Endothelial cell of umbilical vein (primary cell): ENCODE measurements at regions not wholly inside any gene's neighbourhood (a gene's known extent, or its start where the extent isn't known, plus 50 kb on each side); places are given as distances from the start of the nearest gene placed in this dataset.

Experiments
- BruUV-seq: library from RNA; stranded (reverse); fragments of 400-500 nt; replicated peaks from 2 replicates; lab custom pipeline; 2021; lab: Mats Ljungman, UMichigan
- CTCF ChIA-PET: fragments of 300-600, 350-600 bp; sonication (Branson Sonifier 250); formaldehyde crosslinking; loops from one replicate; lab custom pipeline; 2021; ENCODE audit warnings: antibody characterized with exemption, inconsistent platforms; lab: Charles Lee
- POLR2A ChIA-PET: fragments of 300-600, 350-600 bp; sonication (Branson Sonifier 250); formaldehyde crosslinking; loops from one replicate; lab custom pipeline; 2021; ENCODE audit warnings: antibody characterized with exemption, inconsistent platforms; lab: Charles Lee
- DNase-seq: peaks from one replicate; pipeline ENCODE4 v3.0.0-alpha.2; 2011; ENCODE audit warnings: low read depth, low spot score
- FAIRE-seq: peaks from 2 replicates; lab custom pipeline; 2011; peaks lifted over from hg19 to GRCh38; lab: Jason Lieb, UNC
- H2AFZ ChIP-seq: 2 replicates; pipeline ENCODE4 v1.6.0; 2012; ENCODE audit warnings: low read depth, low read length, control low read depth, inconsistent platforms
- H3K27ac ChIP-seq: 2 replicates; pipeline ENCODE4 v1.5.1; 2011; ENCODE audit warnings: low read depth, mild to moderate bottlenecking, control low read depth, low read length, moderate library complexity; ENCODE audit not compliant: insufficient read depth
- H3K27me3 ChIP-seq, 2 experiments: 2 replicates each; pipeline versions ENCODE4 v1.6.0 to v1.6.1; 2011; ENCODE audit warnings: low read length in 2 of 2, mixed read lengths in 1 of 2; ENCODE audit not compliant: control insufficient read depth in 2 of 2, insufficient read depth in 2 of 2
- H3K36me3 ChIP-seq, 2 experiments: 2 replicates in 1 of 2; 3 replicates in 1 of 2; pipeline ENCODE4 v1.5.1; 2011; ENCODE audit warnings: low read length in 2 of 2, mild to moderate bottlenecking in 1 of 2, moderate library complexity in 1 of 2; ENCODE audit not compliant: control insufficient read depth in 2 of 2, insufficient read depth in 2 of 2; ENCODE audit errors: extremely low read depth in 1 of 2
- H3K4me1 ChIP-seq: 3 replicates; pipeline ENCODE4 v1.5.1; 2011; ENCODE audit warnings: mild to moderate bottlenecking, low read length; ENCODE audit not compliant: control insufficient read depth, insufficient read depth; ENCODE audit errors: extremely low read depth
- H3K4me2 ChIP-seq: 2 replicates; pipeline ENCODE4 v1.6.1; 2011; ENCODE audit warnings: low read length, control low read depth, mixed read lengths; ENCODE audit not compliant: insufficient read depth
- H3K4me3 ChIP-seq, 3 experiments: fragments of 200-600 bp in 1 of 3; sonication (generic), shearing (Covaris generic) in 1 of 3; replicated peaks in 1 of 3; 2 replicates each; pipeline ENCODE4 v1.5.1; 2011 to 2016; ENCODE audit warnings: control low read depth in 3 of 3, low read length in 3 of 3, mild to moderate bottlenecking in 2 of 3, inconsistent platforms in 1 of 3, low read depth in 1 of 3, moderate library complexity in 1 of 3; ENCODE audit not compliant: insufficient read depth in 1 of 3
- H3K79me2 ChIP-seq: 2 replicates; pipeline ENCODE4 v1.6.0; 2012; ENCODE audit warnings: low read length, inconsistent platforms; ENCODE audit not compliant: control insufficient read depth, insufficient read depth
- H3K9ac ChIP-seq: replicated peaks from 2 replicates; pipeline ENCODE3; 2011; ENCODE audit warnings: low read length, control low read depth; ENCODE audit not compliant: insufficient read depth; ENCODE audit errors: extremely low read depth
- H3K9me1 ChIP-seq: replicated peaks from 3 replicates; pipeline ENCODE4 v1.6.0; 2011; ENCODE audit warnings: mild to moderate bottlenecking, low read length; ENCODE audit not compliant: control insufficient read depth, insufficient read depth; ENCODE audit errors: extremely low read depth
- H3K9me3 ChIP-seq: replicated peaks from 2 replicates; pipeline ENCODE4 v1.5.1; 2012; ENCODE audit warnings: low read length, inconsistent platforms; ENCODE audit not compliant: control insufficient read depth, insufficient read depth
- H4K20me1 ChIP-seq: replicated peaks from 2 replicates; pipeline ENCODE3; 2011; ENCODE audit warnings: mild to moderate bottlenecking, low read length; ENCODE audit not compliant: control insufficient read depth, insufficient read depth; ENCODE audit errors: extremely low read depth
- EZH2 ChIP-seq: IDR thresholded peaks from 2 replicates; pipeline ENCODE4 v1.6.1; 2012; ENCODE audit warnings: borderline replicate concordance, low read depth, mild to moderate bottlenecking, moderate library complexity, low read length, inconsistent platforms; ENCODE audit not compliant: severe bottlenecking
- FOS ChIP-seq: IDR thresholded peaks from 2 replicates; pipeline ENCODE4 v1.6.1; 2011; ENCODE audit warnings: mild to moderate bottlenecking, low read length, moderate library complexity, borderline replicate concordance; ENCODE audit not compliant: insufficient read depth
- GATA2 ChIP-seq: IDR thresholded peaks from 2 replicates; pipeline ENCODE4 v1.7.0; 2011; ENCODE audit warnings: low read depth, mild to moderate bottlenecking, moderate library complexity, mixed read lengths, low read length; ENCODE audit not compliant: insufficient read length, insufficient read depth
- JUN ChIP-seq: IDR thresholded peaks from 2 replicates; pipeline ENCODE4 v1.6.1; 2011; ENCODE audit warnings: borderline replicate concordance, low read depth; ENCODE audit not compliant: insufficient read length, insufficient read depth
- POLR2A ChIP-seq: IDR thresholded peaks from 2 replicates; pipeline ENCODE4 v1.6.1; 2012; ENCODE audit warnings: low read depth, mild to moderate bottlenecking, control low read depth, low read length
- POLR2AphosphoS5 ChIP-seq: IDR thresholded peaks from 2 replicates; pipeline ENCODE4 v1.6.1; 2012; ENCODE audit warnings: low read depth, mild to moderate bottlenecking, control low read depth, low read length, moderate library complexity; ENCODE audit not compliant: insufficient read depth
- dilution Hi-C: fragments of 300-500 bp; cut with MboI; formaldehyde crosslinking; loops from one replicate; pipeline ENCODE4 v1.15.0; 2019; ENCODE audit warnings: low sequenced_read_pairs; ENCODE audit not compliant: extremely low pct_ligation_motif_present
- intact Hi-C: fragments of 100-400 bp; cut with micrococcal nuclease; formaldehyde crosslinking; loops from one replicate; pipeline ENCODE4 v1.10.0; 2022
- TF ChIP-seq, protein P1 (sequence below): IDR thresholded peaks from 2 replicates; pipeline ENCODE4 v1.6.1; 2011; ENCODE audit not compliant: insufficient read depth, insufficient read length

DNA sequence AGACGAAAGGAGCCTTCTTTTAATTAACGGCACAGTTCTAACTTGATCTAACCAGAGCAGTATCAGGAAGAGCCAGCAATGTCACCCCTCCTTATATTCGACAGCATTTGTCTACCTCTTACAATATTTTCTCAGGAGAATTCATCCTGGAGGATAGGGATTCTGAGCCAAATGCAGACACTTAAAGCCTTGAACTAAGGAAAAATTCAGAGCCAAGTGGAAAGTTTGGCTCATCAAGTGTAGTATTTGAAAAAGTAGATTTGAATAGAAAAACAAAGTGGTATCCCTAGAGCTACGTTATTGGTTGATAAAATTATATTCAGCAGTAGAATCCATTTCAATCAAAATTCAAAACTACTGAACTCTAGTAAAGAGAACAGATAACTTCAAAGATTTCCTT, 732.0 kb upstream of the ADGRL2 start:
- Histone ChIP-seq H3K27me3 (no peaks in the 10 kb centered on the region), H3K4me1 (no peaks in the 10 kb centered on the region), H3K9me1 (no peaks in the 10 kb centered on the region), H3K9ac (no peak overlapping the region), H4K20me1 (no peaks in the 10 kb centered on the region), H3K9me3 (no peaks in the 10 kb centered on the region), H3K4me2 (no peak overlapping the region), H3K4me3 (no peak overlapping the region), H3K36me3 (no peaks in the 10 kb centered on the region), H3K27ac (no peak overlapping the region), H2AFZ (no peak overlapping the region), H3K79me2 (no peaks in the 10 kb centered on the region)
- FAIRE-seq (no peak), DNase-seq (no peak)
- BruUV-seq: no TSS peak
- ChIA-PET CTCF (interaction anchor here (0.7 to 1.0 kb wide), 2 partner anchors 9 to 215 kb away, joined by 3 to 4 read pairs; no protein-coding TSS in a partner anchor), POLR2A (no interaction called here)
- TF ChIP-seq EZH2 (no peak), FOS (no peak), POLR2AphosphoS5 (no peak), GATA2 (no peak), POLR2A (no peak)
- TF ChIP-seq, protein P1, sequence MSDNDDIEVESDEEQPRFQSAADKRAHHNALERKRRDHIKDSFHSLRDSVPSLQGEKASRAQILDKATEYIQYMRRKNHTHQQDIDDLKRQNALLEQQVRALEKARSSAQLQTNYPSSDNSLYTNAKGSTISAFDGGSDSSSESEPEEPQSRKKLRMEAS: no peak
- intact Hi-C loops: no loop called here
- dilution Hi-C loops: no loop called here

DNA sequence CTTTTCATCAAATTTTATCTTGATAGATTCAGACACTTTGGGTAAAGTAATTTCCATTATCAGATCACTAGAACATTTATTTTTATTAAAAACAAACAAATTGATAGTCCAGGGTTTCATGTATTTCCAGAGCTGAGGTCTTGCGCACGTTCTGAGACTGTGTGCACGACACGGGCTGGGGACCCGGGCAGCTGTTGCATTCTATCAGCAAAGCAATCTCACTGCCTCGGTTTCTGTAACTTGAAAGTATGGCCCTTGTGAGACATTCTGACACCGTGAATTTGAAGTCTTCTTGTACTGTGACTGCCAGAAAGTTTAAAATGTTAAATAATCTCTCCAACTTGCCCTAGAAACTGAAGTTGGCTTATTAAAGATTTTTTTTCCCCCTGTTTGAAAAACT, 746.9 kb upstream of the ADGRL2 start:
- Histone ChIP-seq H3K4me1 (no peaks in the 10 kb centered on the region), H3K27ac (no peak overlapping the region), H2AFZ (no peak overlapping the region), H3K79me2 (no peaks in the 10 kb centered on the region), H3K4me2 (no peak overlapping the region), H3K9me3 (no peaks in the 10 kb centered on the region), H3K27me3 (no peaks in the 10 kb centered on the region), H3K4me3 (no peak overlapping the region), H3K36me3 (no peaks in the 10 kb centered on the region), H3K9ac (no peak overlapping the region), H4K20me1 (no peaks in the 10 kb centered on the region), H3K9me1 (no peaks in the 10 kb centered on the region)
- dilution Hi-C loops: no loop called here
- intact Hi-C loops: no loop called here
- CTCF ChIA-PET: no interaction called here
- BruUV-seq: no TSS peak
- DNase-seq (no peak), FAIRE-seq (no peak)
- TF ChIP-seq JUN: no peak
- TF ChIP-seq GATA2: no peak
- POLR2A ChIA-PET: no interaction called here
